ENCODE measurements at regions not wholly inside any gene's neighbourhood (a gene's known extent, or its start where the extent isn't known, plus 50 kb on each side); places are given as distances from the start of the nearest gene placed in this dataset.
"Not testable (repeated sequence)": the region's sequence is repeated elsewhere in the genome, so short reads cannot be mapped to it uniquely, and the experiment has no call there.

- no peak for DNase-seq
Observed at GRCh38 chr1:5682626-5683225, 309.5 kb downstream of the NPHP4 start.

GRCh38 chr1:5681654-5682053, 310.6 kb downstream of the NPHP4 start:
- no peak for DNase-seq

DNA sequence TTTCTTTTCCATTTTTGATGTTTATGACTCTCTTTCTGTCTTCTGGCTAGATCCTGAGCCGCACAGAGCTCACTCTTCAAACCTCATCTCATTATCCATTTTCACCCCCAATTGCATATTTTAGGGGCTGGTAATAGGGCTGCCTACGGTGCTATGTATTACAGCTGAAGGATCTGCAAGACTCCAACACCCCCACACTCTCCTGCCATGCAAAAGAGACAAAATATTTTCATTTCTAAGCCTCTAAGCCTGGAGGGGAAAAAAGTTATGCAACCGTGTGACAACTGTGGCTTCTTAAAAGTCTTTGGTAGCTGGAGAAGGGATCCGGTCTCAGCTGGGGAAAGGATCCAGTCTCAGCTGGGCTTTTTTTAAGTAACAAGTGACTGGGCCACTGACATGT, 311.6 kb downstream of the NPHP4 start:
- no peak for DNase-seq

DNA sequence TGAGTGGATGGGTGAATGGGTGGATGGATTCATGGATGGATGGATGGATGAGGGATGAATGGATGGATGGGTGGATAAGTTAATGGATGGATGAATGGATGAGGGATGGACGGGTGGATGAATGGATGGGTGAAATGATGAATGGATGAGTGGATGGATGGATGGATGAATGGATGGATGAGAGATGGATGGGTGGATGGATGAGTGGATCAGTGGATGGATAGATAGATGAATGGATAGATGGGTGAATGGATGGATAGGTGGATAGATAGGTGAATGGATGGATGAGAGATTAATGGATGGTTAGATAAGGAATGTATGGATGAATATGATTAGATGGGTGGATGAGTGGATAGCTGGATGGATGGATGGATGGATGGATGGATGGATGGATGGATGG, 313.5 kb downstream of the NPHP4 start:
- no peak for DNase-seq

DNA sequence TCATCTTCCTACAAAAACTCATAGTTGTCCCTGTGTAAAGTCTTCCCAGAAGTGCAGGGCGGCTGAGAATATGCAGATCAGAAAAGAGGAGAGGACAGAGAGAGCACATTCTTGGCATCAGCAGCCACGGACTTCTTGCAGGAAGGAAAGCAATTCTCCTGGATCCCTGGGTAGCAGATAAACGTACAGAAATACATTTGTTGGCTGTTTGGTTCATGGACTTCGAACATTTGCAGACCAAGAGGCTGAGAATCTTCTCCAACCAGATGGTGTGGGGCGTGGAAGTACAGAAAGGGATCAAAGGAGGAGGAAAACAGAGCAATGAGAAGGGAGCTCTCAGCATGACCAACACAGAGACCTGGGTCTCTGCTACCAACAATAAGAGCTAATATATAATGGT, 319.9 kb downstream of the NPHP4 start:
- not testable (repeated sequence) for DNase-seq

DNA sequence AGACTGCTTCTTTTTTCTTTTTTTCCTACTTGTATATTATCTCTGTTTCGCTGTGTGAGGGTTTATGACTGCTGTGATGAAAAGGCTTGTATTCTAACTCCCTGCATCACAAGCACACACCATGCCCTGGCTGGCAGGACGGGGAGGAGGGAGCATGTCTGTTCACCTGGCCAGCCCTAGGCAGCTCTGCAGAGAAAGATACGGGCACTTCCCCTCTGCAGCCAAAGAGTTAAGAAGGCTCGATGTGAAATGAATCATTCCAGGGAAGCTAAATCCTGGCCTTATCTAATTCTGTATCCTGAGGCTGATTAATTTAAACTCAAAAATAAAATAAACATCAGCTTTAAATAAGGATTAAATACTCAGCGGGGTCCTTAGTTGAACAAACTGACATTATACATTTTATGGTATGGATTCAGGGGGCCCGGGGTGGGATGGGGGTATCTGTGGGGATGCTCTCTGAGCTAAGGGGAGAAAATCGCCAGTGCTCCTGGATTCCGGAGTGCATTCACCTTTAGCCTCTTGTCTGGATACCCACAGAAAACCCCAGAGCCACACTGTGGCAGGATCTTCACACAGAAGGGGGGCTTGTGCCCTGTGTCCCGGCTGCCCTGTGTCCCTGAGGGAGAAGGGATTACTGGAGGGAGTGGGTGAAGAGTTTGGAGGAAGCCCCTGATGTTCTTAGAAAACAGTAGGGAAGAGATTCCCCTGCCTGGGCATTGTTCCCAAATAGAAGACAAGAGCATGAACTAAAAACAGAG, 321.5 kb downstream of the NPHP4 start:
- no peak for DNase-seq

DNA sequence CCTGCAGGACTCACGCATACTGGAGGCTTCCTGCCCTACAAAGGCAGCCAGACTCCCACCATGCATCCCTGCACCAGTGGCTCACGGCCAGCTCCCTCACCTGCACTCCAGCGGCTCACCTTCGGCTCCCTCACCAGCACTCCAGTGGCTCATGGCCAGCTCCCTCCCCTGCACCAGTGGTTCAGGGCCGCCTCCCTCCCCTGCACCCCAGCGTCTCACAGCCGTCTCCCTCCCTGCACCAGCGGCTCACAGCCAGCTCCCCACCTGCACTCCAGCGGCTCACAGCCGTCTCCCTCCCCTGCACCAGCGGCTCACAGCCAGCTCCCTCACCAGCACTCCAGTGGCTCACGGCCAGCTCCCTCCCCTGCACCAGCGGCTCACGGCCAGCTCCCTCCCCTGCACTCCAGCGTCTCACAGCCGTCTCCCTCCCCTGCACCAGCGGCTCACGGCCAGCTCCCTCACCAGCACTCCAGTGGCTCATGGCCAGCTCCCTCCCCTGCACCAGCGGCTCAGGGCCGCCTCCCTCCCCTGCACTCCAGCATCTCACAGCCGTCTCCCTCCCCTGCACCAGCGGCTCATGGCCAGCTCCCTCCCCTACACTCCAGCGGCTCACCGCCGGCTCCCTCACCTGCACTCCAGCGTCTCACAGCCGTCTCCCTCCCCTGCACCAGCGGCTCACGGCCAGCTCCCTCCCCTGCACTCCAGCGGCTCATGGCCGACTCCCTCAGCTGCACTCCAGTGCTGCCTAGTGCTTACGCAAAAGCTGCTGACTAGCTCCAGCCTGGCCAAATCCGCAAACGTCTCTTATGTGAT, 324.5 kb downstream of the NPHP4 start:
- DNase-seq: no peak

GRCh38 chr1:5664906-5665875, 327.0 kb downstream of the NPHP4 start:
- DNase-seq: no peak

- DNase-seq: no peak
Observed at GRCh38 chr1:5664081-5664768, 328.0 kb downstream of the NPHP4 start.

DNA sequence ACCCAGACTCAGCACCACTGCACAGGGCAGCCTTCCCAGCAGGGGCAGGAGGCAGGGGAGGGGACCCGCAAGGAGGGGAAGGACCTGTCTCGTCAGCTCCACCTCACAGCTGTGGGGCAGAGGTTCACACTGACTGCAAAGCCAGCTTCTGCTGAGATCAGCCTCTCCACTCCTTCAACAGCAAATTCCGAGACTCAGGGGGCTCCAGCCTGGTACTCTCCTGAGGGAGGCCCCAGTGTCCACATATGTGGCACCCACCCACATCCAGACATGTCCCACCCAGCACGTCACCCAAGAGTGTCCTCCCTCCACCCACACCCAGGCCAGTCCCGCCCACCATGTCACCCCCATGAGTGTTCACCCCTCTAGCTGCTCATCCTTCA, 329.5 kb downstream of the NPHP4 start:
- no peak for DNase-seq

DNA sequence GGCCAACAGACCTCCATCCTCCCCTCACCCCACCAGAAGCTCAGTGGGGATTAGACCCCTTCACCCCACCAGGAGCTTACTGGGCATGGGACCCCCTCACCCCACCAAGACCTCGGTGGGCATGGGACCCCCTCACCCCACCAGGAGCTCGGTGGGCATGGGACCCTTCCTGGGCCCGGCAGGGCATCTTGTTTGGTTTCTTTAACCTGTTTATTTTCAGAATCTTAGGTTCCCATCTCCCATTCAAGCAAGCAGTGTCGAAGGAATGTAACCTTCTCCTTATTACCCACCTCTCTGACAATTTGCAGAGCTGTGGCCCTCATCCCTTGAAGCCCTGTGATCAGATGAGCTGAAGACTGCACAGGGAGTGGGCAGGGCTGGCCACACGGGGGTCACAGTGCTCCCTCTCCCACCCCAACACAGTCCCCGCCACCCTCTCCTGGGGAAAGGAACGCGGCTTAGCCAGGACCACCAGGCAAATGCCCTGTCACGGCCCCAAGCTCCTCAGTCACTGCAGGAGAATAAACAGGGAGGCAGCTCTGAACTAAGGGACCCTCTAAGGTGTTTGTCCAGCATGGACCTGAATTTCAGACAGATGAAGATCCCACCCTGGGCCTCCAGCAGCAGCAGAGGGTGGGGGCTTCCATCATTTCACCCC, 330.0 kb downstream of the NPHP4 start:
- DNase-seq: no peak

- DNase-seq: no peak
Observed at GRCh38 chr1:5661196-5662085, 330.8 kb downstream of the NPHP4 start.

DNA sequence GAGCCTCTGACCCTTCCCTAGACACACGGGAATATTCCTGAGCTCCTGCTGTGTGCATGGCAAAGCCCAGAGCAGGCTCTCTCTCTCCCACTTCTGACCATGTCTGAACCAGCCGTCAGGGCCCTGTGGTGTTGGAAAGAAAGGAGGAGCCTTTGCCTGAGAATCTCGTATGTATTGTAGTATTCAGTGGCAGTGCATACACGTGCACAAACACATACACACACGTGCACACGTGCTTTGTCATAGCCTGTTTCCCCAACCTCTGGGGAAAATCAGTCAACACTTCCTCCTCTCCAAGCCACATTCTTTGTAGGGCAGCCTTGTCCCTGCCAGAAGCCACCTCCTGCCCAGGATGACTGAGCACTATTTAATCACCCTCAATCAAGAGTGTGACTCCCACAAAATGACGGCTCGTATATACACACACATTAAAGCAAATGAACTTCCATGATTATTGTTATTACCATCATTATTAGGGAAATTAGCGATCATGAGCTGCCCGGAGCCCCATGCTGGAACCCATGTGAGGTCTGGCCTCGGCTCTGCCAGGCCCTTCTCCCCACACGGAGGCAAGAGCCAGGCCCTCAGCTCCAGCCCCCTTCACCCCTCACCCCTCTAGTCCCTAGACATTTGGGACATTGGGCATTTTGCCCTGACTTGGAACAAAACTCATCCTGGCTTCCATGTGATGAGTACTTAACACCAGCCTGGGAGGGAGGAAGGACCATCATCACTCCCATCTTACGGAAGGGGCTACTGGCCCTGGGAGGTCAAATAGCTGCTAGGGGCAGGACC, 331.9 kb downstream of the NPHP4 start:
- DNase-seq: no peak

GRCh38 chr1:5659606-5660005, 332.6 kb downstream of the NPHP4 start:
- DNase-seq: no peak

GRCh38 chr1:5658340-5659316, 333.6 kb downstream of the NPHP4 start:
- DNase-seq: no peak

GRCh38 chr1:5651964-5652821, 340.0 kb downstream of the NPHP4 start:
- DNase-seq: no peak

DNA sequence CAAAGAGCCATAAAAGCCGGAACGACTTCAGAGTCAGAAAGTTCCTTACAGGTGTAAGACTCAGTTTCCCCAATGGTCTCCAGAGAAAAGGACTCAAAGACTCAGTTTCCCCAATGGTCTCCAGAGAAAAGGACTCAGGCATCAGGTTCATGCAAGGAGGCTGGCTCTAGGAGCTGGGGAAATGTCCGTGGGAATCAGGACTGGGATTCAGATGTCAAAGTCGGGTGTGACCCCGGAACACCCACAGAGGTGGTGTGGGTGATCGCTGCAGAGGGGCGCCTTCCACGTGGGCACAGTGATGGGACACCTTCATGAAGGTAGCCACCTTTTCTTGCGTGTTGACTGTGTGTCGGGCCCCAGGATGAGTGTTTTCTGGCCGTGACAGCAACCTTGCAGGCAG, 340.8 kb downstream of the NPHP4 start:
- DNase-seq: no peak
